HFF-Myc (cell line): ENCODE measurements at regions not wholly inside any gene's neighbourhood (a gene's known extent, or its start where the extent isn't known, plus 50 kb on each side); places are given as distances from the start of the nearest gene placed in this dataset.
"Not testable (repeated sequence)": the region's sequence is repeated elsewhere in the genome, so short reads cannot be mapped to it uniquely, and the experiment has no call there.

ENCODE experiments used
- DNase-seq: peaks from one replicate; pipeline ENCODE4 v3.0.0-alpha.2; 2011; ENCODE audit warnings: low read depth; ENCODE audit errors: extremely low read depth
- H3K4me3 ChIP-seq: replicated peaks from 2 replicates; pipeline ENCODE4 v1.5.1; 2011; ENCODE audit warnings: low read depth, mild to moderate bottlenecking, control low read depth, low read length
- CTCF ChIP-seq: IDR thresholded peaks from 2 replicates; pipeline ENCODE4 v1.5.1; 2012; ENCODE audit warnings: mild to moderate bottlenecking, low read depth, low read length, control low read depth; ENCODE audit errors: missing control alignments

GRCh38 chr17:63203652-63204051, 237.6 kb downstream of the TANC2 start:
- TF ChIP-seq CTCF = no peak

GRCh38 chr17:63221939-63222338, 224.2 kb downstream of the CYB561 start:
- no peak for DNase-seq
- no peak overlapping the region for H3K4me3 ChIP-seq
- TF ChIP-seq CTCF = no peak

More at GRCh38 chr17:63203652-63204051, 237.6 kb downstream of the TANC2 start:
- no peak for DNase-seq
- H3K4me3 ChIP-seq = no peak overlapping the region

GRCh38 chr17:63222655-63223054, 223.5 kb downstream of the CYB561 start:
- peak; percentile 11 for DNase-seq
- no peak for TF ChIP-seq CTCF
- no peak overlapping the region for H3K4me3 ChIP-seq

- H3K4me3 ChIP-seq = no peak overlapping the region
- no peak for DNase-seq
- no peak for TF ChIP-seq CTCF
Measured at GRCh38 chr17:63223212-63223911, 222.7 kb downstream of the CYB561 start.

GRCh38 chr17:63224644-63225043, 221.5 kb downstream of the CYB561 start:
- no peak for TF ChIP-seq CTCF
- DNase-seq = no peak
- no peak overlapping the region for H3K4me3 ChIP-seq

GRCh38 chr17:63226720-63227119, 219.4 kb downstream of the CYB561 start:
- DNase-seq, H3K4me3 ChIP-seq: not testable (repeated sequence)

GRCh38 chr17:63231015-63231620, 215.0 kb downstream of the CYB561 start:
- not testable (repeated sequence) for H3K4me3 ChIP-seq, DNase-seq
